ENCODE measurements at regions not wholly inside any gene's neighbourhood (a gene's known extent, or its start where the extent isn't known, plus 50 kb on each side); places are given as distances from the start of the nearest gene placed in this dataset.

- Histone ChIP-seq H3K9ac (replicated peaks; ENCODE audit: extremely low read depth, insufficient read depth, low read length) (no peak overlapping the region), H3K4me3 (replicated peaks in 1 of 3; ENCODE audit: insufficient read depth in 1 of 3, low read depth in 1 of 3, low read length in 3 of 3) (no peak overlapping the region), H3K4me2 (ENCODE audit: insufficient read depth, low read length) (no peak overlapping the region), H3K9me3 (replicated peaks; ENCODE audit: control insufficient read depth, insufficient read depth, low read length) (no peaks in the 10 kb centered on the region), H4K20me1 (replicated peaks; ENCODE audit: control insufficient read depth, extremely low read depth, insufficient read depth, low read length) (no peaks in the 10 kb centered on the region), H3K9me1 (replicated peaks; ENCODE audit: control insufficient read depth, extremely low read depth, insufficient read depth, low read length) (no peaks in the 10 kb centered on the region), H3K27me3 (ENCODE audit: control insufficient read depth in 2 of 2, insufficient read depth in 2 of 2, low read length in 2 of 2) (no peaks in the 10 kb centered on the region), H2AFZ (ENCODE audit: low read depth, low read length) (no peak overlapping the region), H3K4me1 (ENCODE audit: control insufficient read depth, extremely low read depth, insufficient read depth, low read length) (no peaks in the 10 kb centered on the region), H3K79me2 (ENCODE audit: control insufficient read depth, insufficient read depth, low read length) (no peaks in the 10 kb centered on the region), H3K36me3 (ENCODE audit: control insufficient read depth in 2 of 2, extremely low read depth in 1 of 2, insufficient read depth in 2 of 2, low read length in 2 of 2) (no peaks in the 10 kb centered on the region), H3K27ac (ENCODE audit: insufficient read depth, low read depth, low read length) (no peak overlapping the region)
- intact Hi-C loops (cut with micrococcal nuclease) (no loop called here), dilution Hi-C loops (cut with MboI; ENCODE audit: extremely low pct_ligation_motif_present, low sequenced_read_pairs) (no loop called here)
- ChIA-PET POLR2A (no interaction called here), CTCF (no interaction called here)
- no peak for DNase-seq (ENCODE audit: low read depth, low spot score)
- no TSS peak for BruUV-seq (replicated peaks)
- FAIRE-seq, result no peak
- TF ChIP-seq POLR2A (IDR thresholded peaks at IDR 0.05; ENCODE audit: low read depth, low read length) (no peak), POLR2AphosphoS5 (IDR thresholded peaks at IDR 0.05; ENCODE audit: insufficient read depth, low read depth, low read length) (no peak), JUN (IDR thresholded peaks at IDR 0.05; ENCODE audit: borderline replicate concordance, insufficient read depth, insufficient read length, low read depth) (no peak)
These were observed 377.1 kb upstream of the ANKRD30A start for GRCh38 chr10:36748128-36748871.

- no peaks in the 10 kb centered on the region for H3K27me3 ChIP-seq (ENCODE audit: control insufficient read depth in 2 of 2, insufficient read depth in 2 of 2, low read length in 2 of 2)
- no peaks in the 10 kb centered on the region for H3K9me3 ChIP-seq (replicated peaks; ENCODE audit: control insufficient read depth, insufficient read depth, low read length)
- H3K4me3 ChIP-seq (replicated peaks in 1 of 3; ENCODE audit: insufficient read depth in 1 of 3, low read depth in 1 of 3, low read length in 3 of 3), result no peak overlapping the region
- no peak for FAIRE-seq
- H4K20me1 ChIP-seq (replicated peaks; ENCODE audit: control insufficient read depth, extremely low read depth, insufficient read depth, low read length), result no peaks in the 10 kb centered on the region
- ChIA-PET CTCF (no interaction called here), POLR2A (no interaction called here)
- TF ChIP-seq POLR2A (IDR thresholded peaks at IDR 0.05; ENCODE audit: low read depth, low read length) (no peak), POLR2AphosphoS5 (IDR thresholded peaks at IDR 0.05; ENCODE audit: insufficient read depth, low read depth, low read length) (no peak), MYC (IDR thresholded peaks at IDR 0.05; ENCODE audit: low read depth, low read length) (no peak), GATA2 (IDR thresholded peaks at IDR 0.05; ENCODE audit: insufficient read depth, insufficient read length, low read depth, low read length) (no peak), MAX (IDR thresholded peaks at IDR 0.05; ENCODE audit: insufficient read depth, insufficient read length) (no peak), FOS (IDR thresholded peaks at IDR 0.05; ENCODE audit: borderline replicate concordance, insufficient read depth, low read length) (no peak), EZH2 (IDR thresholded peaks at IDR 0.05; ENCODE audit: borderline replicate concordance, low read depth, low read length, severe bottlenecking) (no peak), CTCF (IDR thresholded peaks at IDR 0.05; ENCODE audit: extremely low read depth in 1 of 2, insufficient read depth in 1 of 2, low read depth in 1 of 2, low read length in 2 of 2) (no peak), JUN (IDR thresholded peaks at IDR 0.05; ENCODE audit: borderline replicate concordance, insufficient read depth, insufficient read length, low read depth) (no peak)
- no peak for DNase-seq (ENCODE audit: low read depth, low spot score)
- H3K4me1 ChIP-seq (ENCODE audit: control insufficient read depth, extremely low read depth, insufficient read depth, low read length), result no peaks in the 10 kb centered on the region
- intact Hi-C loops (cut with micrococcal nuclease) (no loop called here), dilution Hi-C loops (cut with MboI; ENCODE audit: extremely low pct_ligation_motif_present, low sequenced_read_pairs) (no loop called here)
- H3K4me2 ChIP-seq (ENCODE audit: insufficient read depth, low read length), result no peak overlapping the region
- no peak overlapping the region for H2AFZ ChIP-seq (ENCODE audit: low read depth, low read length)
- no peaks in the 10 kb centered on the region for H3K79me2 ChIP-seq (ENCODE audit: control insufficient read depth, insufficient read depth, low read length)
- H3K9me1 ChIP-seq (replicated peaks; ENCODE audit: control insufficient read depth, extremely low read depth, insufficient read depth, low read length), result no peaks in the 10 kb centered on the region
- H3K9ac ChIP-seq (replicated peaks; ENCODE audit: extremely low read depth, insufficient read depth, low read length), result no peak overlapping the region
- H3K36me3 ChIP-seq (ENCODE audit: control insufficient read depth in 2 of 2, extremely low read depth in 1 of 2, insufficient read depth in 2 of 2, low read length in 2 of 2), result no peaks in the 10 kb centered on the region
- H3K27ac ChIP-seq (ENCODE audit: insufficient read depth, low read depth, low read length), result no peak overlapping the region
- no TSS peak for BruUV-seq (replicated peaks)
These were observed 385.4 kb upstream of the ANKRD30A start for GRCh38 chr10:36739884-36740445.

All from endothelial cell of umbilical vein (primary cell).